ENCODE measurements at regions not wholly inside any gene's neighbourhood (a gene's known extent, or its start where the extent isn't known, plus 50 kb on each side); places are given as distances from the start of the nearest gene placed in this dataset.

- no peak for DNase-seq
- Histone ChIP-seq H3K4me1 (no peaks in the 10 kb centered on the region), H3K27me3 (replicated peaks; ENCODE audit: control insufficient read depth, insufficient read depth, low read length) (no peaks in the 10 kb centered on the region), H3K36me3 (ENCODE audit: control insufficient read depth, insufficient read depth, low read length) (no peaks in the 10 kb centered on the region), H3K4me3 (ENCODE audit: low read depth, low read length) (no peak overlapping the region), H3K9me3 (no peaks in the 10 kb centered on the region)
- POLR2A ChIA-PET = no interaction called here
- Mint-ChIP-seq H3K27ac (ENCODE audit: unreplicated experiment) (no peak overlapping the region), H3K27me3 (ENCODE audit: insufficient read depth, unreplicated experiment) (peaks cover 2% of the 10 kb centered on the region), H3K4me1 (ENCODE audit: low read depth, unreplicated experiment) (no peaks in the 10 kb centered on the region), H3K9me3 (ENCODE audit: unreplicated experiment) (no peaks in the 10 kb centered on the region), H3K36me3 (ENCODE audit: insufficient read depth, unreplicated experiment) (no peaks in the 10 kb centered on the region), H3K4me3 (ENCODE audit: unreplicated experiment) (no peak overlapping the region)
- intact Hi-C loops (cut with micrococcal nuclease; ENCODE audit: unreplicated experiment) = no loop called here
- no peak for TF ChIP-seq CTCF (IDR thresholded peaks at IDR 0.05; ENCODE audit: insufficient read depth in 1 of 2, low read depth in 1 of 2, low read length in 1 of 2, severe bottlenecking in 1 of 2, unreplicated experiment in 1 of 2)
- no TSS peak for BruUV-seq (replicated peaks)
- CTCF ChIA-PET = no interaction called here
Observed at GRCh38 chr11:98549571-98549970, 471.2 kb upstream of the CNTN5 start.

GRCh38 chr11:98559961-98560360 lies 460.8 kb upstream of the CNTN5 start:
- H3K4me3 Mint-ChIP-seq (ENCODE audit: unreplicated experiment) = no peak overlapping the region
- Histone ChIP-seq H3K27me3 (replicated peaks; ENCODE audit: control insufficient read depth, insufficient read depth, low read length) (no peaks in the 10 kb centered on the region), H3K4me3 (ENCODE audit: low read depth, low read length) (no peak overlapping the region), H3K4me1 (no peaks in the 10 kb centered on the region), H3K9me3 (no peaks in the 10 kb centered on the region), H3K36me3 (ENCODE audit: control insufficient read depth, insufficient read depth, low read length) (no peaks in the 10 kb centered on the region)
- ChIA-PET CTCF (no interaction called here), POLR2A (no interaction called here)
- intact Hi-C loops (cut with micrococcal nuclease; ENCODE audit: unreplicated experiment) = no loop called here
- H3K27me3 Mint-ChIP-seq (ENCODE audit: insufficient read depth, unreplicated experiment) = peaks cover 9% of the 10 kb centered on the region
- DNase-seq = no peak
- no TSS peak for BruUV-seq (replicated peaks)
- no peak overlapping the region for H3K27ac Mint-ChIP-seq (ENCODE audit: unreplicated experiment)
- no peak for TF ChIP-seq CTCF (IDR thresholded peaks at IDR 0.05; ENCODE audit: insufficient read depth in 1 of 2, low read depth in 1 of 2, low read length in 1 of 2, severe bottlenecking in 1 of 2, unreplicated experiment in 1 of 2)
- H3K4me1 Mint-ChIP-seq (ENCODE audit: low read depth, unreplicated experiment) = no peaks in the 10 kb centered on the region
- H3K9me3 Mint-ChIP-seq (ENCODE audit: unreplicated experiment) = no peaks in the 10 kb centered on the region
- no peaks in the 10 kb centered on the region for H3K36me3 Mint-ChIP-seq (ENCODE audit: insufficient read depth, unreplicated experiment)

- H3K4me1 Mint-ChIP-seq (ENCODE audit: low read depth, unreplicated experiment) = no peaks in the 10 kb centered on the region
- DNase-seq = no peak
- POLR2A ChIA-PET = no interaction called here
- H3K27ac Mint-ChIP-seq (ENCODE audit: unreplicated experiment) = no peak overlapping the region
- no peaks in the 10 kb centered on the region for H3K36me3 Mint-ChIP-seq (ENCODE audit: insufficient read depth, unreplicated experiment)
- no peaks in the 10 kb centered on the region for H3K27me3 ChIP-seq (replicated peaks; ENCODE audit: control insufficient read depth, insufficient read depth, low read length)
- no peaks in the 10 kb centered on the region for H3K9me3 ChIP-seq
- no TSS peak for BruUV-seq (replicated peaks)
- no peaks in the 10 kb centered on the region for H3K9me3 Mint-ChIP-seq (ENCODE audit: unreplicated experiment)
- CTCF ChIA-PET = no interaction called here
- no peaks in the 10 kb centered on the region for H3K4me1 ChIP-seq
- H3K4me3 Mint-ChIP-seq (ENCODE audit: unreplicated experiment) = no peak overlapping the region
- H3K4me3 ChIP-seq (ENCODE audit: low read depth, low read length) = no peak overlapping the region
- intact Hi-C loops (cut with micrococcal nuclease; ENCODE audit: unreplicated experiment) = no loop called here
- H3K36me3 ChIP-seq (ENCODE audit: control insufficient read depth, insufficient read depth, low read length) = no peaks in the 10 kb centered on the region
- peaks cover 9% of the 10 kb centered on the region for H3K27me3 Mint-ChIP-seq (ENCODE audit: insufficient read depth, unreplicated experiment)
- TF ChIP-seq CTCF (IDR thresholded peaks at IDR 0.05; ENCODE audit: insufficient read depth in 1 of 2, low read depth in 1 of 2, low read length in 1 of 2, severe bottlenecking in 1 of 2, unreplicated experiment in 1 of 2) = no peak
Observed at GRCh38 chr11:98561252-98561651, 459.5 kb upstream of the CNTN5 start.
